HG03039 (cell line): ENCODE measurements at regions not wholly inside any gene's neighbourhood (a gene's known extent, or its start where the extent isn't known, plus 50 kb on each side); places are given as distances from the start of the nearest gene placed in this dataset.
"Not testable (repeated sequence)": the region's sequence is repeated elsewhere in the genome, so short reads cannot be mapped to it uniquely, and the experiment has no call there.

Source experiments
- ATAC-seq: cut with Tn5 transposase; IDR thresholded peaks from one replicate; pipeline ENCODE4 v1.9.1; 2021; ENCODE audit warnings: mild to moderate bottlenecking, moderate library complexity; ENCODE audit not compliant: unreplicated experiment

DNA sequence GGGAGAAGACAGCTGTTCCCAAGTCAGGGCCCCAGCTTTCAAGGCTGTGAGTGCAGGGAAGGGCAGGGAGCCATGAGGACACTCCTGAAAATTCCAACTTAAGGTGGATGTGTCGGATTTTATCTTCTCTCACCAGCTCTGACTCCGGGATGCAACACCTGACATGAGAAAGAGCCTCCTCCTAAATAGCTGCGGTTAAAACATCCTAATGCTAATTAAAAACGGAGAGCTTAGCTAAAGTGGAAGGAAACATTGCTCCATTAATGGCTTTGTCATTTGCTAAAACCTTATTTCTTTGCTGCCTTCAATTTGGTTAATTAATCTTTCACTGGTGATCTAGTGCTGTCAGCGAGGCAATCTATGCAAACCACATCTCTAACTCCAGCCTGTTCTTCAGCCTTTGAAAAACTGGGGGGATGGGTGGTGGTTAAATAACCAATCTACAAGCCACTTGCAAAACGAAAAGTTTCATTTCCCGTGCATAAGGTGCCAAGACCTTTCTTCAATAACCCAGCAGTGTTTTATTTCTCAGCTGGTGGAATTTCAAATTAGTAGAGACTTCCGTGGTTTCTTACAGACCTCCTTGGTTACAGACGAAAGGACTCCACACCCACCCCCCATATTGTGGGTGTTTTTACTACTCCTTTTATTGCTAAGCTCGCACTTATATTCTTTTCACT is 379.6 kb downstream of the MLLT3 start:
- ATAC-seq, result peak; percentile 74

DNA sequence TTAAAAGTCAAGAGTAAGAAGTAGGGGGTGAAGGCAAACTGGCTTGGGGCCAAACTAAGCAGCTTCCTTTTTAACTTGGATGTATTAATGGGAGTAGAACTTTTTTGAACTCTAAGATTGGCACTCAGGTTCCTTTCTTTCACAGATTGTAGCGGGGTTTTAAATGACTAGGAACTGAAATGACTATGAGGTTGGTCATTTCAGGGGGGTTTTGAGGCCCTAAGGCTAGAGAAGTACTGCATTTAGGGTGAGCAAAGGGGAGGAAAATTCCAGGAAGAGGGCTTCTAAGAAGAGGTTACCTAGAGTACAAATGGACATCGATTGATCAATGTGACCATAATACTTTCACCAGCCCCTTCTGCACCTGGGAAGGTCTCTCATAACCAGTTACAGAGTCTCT is 381.8 kb downstream of the MLLT3 start:
- ATAC-seq, result no peak

DNA sequence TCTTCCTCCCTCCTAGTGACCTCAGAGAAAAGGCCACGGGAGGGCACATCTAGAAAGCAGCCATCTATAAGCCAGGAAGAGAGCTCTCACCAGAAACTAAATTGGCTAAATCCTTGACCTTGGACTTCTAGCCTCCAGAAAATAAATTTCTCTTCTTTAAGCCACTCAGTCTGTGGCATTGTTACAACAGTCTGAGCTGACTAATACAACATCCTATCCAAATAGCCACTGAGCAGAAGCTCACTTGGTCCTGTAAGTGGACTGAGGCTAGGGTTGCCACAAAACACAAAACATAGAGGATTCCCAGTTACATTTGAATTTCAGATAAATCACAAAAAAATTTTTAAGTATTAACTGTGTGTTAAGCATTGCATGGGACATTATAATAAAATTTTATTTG is 383.4 kb downstream of the MLLT3 start:
- no peak for ATAC-seq

DNA sequence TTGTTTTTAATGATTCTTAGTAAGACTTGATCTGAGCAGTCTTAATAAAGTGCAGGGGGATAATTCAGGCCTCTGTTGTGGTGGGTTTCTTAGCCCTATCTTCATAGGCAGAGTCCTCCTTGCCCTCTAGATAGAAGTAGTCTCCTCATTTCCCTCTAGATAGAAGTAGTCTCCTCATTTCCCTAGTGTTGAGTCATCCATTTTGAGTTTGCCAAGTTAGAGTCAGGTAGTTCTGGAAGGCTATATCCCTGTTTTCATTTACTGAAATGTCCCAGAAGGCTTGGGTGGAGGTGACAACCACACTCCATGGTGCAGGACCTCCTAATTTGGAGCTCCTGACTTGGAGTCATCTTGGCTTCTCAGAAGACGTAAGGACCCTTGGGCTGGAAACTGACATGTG is 384.6 kb downstream of the MLLT3 start:
- no peak for ATAC-seq

DNA sequence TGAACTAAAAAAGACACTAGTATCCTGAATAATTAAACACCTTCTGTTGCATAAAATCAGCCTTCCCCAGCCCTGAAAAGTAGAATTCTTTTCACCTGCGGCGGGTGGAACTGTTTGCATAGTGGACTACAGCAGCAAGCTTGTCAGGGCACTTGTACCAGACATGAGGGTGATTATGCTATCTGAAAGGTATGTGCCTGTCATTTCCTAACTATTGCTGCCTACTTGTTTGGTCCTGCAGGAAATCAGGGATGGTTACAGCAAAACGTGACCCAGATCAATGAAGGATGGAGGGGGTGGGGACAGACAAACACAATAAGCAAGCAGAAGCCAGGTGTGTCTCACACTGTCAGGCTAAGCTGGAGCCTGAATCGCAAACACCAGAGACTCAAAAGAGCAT is 385.6 kb downstream of the MLLT3 start:
- ATAC-seq, result no peak

DNA sequence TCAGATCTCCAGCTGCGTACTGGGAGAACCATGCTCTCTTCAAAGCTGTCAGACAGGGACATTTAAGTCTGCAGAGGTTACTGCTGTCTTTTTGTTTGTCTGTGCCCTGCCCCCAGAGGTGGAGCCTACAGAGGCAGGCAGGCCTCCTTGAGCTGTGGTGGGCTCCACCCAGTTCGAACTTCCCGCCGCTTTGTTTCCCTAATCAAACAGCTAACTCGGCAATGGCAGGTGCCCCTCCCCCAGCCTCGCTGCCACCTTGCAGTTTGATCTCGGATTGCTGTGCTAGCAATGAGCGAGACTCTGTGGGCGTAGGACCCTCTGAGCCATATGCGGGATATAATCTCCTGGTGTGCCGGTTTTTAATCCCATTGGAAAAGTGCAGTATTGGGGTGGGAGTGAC is 387.1 kb downstream of the MLLT3 start:
- ATAC-seq, result not testable (repeated sequence)

DNA sequence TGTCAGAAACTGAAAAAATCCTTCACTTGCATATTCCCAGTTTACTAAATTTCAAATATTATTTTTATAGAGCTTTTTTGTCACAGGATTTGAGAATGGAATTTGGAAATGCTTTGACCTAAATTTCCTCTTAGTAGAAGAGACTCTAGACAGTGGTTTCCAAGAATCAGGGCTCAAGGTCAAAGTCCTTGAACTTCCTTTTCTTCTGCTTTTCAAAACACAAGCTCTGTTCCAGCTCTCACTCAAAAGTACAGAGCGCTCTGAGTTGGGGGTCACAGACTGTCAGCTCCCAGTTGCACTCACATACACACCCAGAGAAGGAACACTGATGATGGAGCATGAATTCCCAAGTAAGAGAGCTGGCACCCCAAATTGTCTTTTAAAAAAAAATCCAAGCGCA is 394.2 kb downstream of the MLLT3 start:
- no peak for ATAC-seq

DNA sequence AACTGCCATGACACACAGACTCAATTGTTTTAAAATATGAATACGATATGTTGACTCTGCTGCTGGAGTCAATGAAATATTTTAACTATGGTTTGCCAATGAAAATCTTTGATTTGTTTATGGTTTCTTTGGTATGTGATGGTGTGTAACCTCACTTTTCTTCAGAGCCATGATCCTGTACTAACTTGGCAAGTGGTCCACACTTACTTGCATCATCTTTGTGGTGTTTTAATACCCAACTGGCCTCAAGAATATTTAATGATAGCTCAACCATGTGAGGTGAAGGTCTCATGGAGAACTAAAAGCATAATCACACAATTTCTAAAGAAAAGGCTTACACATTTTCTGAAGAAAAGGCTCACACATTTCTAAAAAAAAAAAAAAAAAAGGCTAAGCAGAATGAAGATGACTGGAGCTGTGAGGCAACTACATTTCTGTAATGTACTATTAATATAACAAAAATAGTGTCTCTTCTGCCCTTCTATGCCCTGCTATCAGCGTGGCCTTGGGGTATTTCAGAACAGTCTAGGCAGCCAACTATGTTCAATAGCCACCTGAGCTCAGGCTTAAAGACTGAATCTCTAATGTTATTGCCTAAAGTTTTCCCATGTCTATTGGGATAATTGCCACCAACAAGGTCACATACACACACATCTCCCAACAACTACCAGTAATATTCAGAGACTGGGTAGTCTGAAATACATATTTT is 395.0 kb downstream of the MLLT3 start:
- ATAC-seq, result no peak

DNA sequence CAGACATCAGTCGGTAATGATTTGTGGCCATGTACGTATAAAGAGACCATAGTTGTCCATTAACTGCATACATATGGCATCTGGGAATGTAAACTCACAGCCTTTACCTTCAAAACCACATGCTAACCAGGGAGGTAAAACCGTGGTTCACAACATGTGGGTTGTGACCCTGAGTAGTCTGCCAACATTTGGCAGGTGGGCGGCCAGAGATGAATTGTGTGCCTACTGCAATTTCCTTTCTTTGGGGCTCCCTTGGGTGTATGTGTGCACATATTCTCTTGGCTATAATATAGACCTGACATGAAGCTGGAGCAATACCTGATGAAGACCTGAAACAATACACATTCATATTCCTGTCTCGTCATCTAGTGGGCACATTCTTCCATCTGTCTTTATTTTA is 396.0 kb downstream of the MLLT3 start:
- no peak for ATAC-seq

DNA sequence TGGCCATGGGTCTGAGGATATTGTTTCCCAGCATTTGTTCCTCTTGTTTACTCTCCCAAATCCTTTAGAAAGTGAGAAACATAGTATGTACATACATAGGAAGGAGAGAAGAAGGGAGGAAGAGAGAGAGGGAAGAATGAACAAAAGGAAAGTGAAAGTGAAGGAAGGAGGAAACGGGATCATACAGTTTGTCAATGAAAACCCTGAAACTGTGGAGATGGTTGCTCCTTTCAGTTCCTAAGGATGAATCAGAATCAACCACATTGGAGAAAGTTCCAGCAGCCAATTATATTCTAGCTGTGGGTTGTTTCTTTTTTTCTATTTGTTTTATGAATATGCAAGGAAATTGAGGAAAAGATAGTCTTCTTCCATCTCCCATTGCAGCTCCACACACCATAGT is 396.5 kb downstream of the MLLT3 start:
- no peak for ATAC-seq

DNA sequence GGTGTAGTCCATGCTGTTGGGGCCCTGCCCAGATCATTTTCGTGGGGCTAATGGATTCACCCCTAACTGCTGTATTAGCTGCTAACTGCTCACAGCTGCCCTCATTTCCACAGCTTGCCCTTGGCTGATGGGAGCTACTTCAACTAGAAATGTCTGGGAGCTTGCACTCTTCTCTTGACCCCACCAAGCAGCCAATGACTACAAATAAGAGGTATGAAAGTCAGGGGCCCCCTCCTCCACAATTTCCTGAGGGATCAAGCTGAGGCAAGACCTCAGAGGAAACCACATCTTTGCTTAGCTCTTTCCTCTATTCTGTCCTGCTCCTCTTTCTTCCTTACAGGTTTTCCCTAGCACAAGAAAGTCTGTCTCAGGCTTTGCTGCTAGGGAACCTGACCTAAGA is 397.5 kb downstream of the MLLT3 start:
- ATAC-seq, result no peak

DNA sequence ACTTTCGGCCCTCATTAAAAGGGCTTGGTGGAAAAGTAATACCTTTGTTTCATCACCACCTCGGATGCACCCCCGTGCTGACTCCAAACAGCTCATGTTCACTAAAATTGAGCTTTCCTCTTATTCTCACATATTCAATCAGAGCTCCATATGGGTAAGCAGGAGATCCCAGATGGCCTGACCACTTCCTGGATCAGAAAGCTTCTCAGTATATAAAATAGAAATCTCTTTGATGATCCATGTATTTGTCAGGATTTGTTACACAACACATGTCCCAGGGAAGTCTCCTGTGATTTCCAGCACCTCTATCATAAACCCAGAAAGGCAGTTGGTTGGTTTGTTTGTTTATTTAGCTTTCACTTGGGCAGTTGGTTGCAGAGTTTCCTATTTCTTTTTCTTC is 402.0 kb downstream of the MLLT3 start:
- ATAC-seq, result no peak

DNA sequence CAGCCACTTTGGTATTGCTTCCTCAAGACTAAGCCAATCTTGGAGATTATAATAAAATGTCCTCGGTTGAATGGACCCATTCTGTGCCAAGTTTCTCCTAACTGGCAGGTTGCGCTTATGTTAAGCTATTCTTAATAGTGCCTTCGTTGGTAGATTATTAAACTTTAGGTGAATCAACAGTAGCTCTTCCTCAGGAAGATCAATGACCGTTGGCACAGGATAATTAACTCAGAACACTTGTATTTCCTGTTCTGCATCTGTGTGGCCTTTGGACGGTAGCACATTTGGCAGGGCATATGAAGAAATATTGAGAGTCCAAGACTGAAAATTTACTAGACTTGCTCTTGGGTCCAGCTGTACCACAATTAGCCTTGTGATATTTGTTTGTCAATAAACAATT is 402.9 kb downstream of the MLLT3 start:
- ATAC-seq, result no peak

DNA sequence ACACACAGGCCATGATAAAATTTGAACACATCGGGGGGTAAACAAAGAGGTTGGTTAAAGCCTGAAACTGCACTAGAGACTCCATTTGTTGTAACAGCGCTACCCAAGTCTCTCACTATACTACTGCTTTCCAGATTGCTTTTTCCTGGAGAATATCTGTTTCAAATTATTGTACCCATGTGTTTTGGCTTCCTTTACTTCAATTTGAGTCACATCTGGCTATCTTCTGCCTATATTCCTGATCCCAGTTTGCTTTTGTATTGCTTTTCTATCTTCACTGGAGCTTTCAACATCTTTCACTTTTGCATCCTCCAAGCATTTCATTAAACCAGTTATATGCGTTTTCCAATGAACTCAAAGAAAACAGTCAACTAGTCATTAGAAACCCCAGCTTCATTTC is 404.7 kb downstream of the MLLT3 start:
- no peak for ATAC-seq

DNA sequence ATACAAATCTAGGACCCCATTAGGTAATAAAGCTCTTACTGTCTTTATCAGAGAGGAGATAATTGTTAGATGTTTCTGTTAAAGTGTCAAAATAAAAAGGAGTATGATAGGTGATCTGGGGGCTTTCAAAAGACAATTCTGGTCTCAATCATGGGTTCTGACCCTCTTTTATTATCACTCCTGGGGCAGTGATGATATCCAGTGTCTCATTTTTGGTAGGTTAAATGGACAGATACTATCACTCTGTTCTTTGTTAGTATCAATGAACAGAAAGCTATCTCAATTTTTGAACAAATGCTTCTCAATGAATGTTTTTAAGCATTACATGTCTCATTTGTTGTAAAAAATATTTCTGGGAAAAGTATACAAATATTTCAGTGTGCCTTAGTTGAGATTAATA is 405.9 kb downstream of the MLLT3 start:
- no peak for ATAC-seq

DNA sequence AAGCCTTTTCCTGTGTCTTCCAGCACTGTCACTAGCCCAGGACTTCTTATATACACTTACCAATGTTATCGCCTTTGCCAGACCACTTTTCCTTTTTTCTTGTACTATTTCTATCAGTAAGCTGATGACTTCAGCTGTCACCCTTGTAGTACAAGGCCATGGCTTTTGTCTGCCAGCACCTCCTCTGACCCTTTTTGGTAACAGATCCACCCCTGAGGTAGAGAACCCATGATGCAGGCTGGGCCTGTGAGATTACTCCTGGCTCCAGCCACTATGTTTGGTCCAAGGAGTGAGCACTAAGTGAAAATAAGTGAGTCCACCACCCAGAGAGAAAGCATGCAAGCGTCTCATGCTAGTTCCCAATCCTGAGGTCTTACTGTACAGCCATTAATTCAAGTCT is 406.7 kb downstream of the MLLT3 start:
- ATAC-seq, result no peak

DNA sequence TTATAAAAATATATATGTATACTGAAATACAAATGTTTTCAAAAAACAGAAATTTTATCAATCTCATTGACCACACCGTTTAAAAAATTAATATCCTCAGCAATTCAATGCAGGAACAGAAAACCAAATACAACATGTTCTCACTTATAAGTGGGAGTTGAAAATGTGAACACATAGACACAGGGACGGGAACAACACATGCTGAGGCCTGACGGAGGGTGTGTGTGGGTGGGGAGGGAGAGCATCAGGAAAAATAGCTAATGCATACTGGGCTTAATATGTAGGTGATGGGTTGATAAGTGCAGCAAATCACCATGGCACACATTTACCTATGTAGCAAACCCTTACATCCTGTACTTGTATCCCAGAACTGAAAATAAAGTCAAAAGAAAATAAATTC is 409.5 kb downstream of the MLLT3 start:
- no peak for ATAC-seq

DNA sequence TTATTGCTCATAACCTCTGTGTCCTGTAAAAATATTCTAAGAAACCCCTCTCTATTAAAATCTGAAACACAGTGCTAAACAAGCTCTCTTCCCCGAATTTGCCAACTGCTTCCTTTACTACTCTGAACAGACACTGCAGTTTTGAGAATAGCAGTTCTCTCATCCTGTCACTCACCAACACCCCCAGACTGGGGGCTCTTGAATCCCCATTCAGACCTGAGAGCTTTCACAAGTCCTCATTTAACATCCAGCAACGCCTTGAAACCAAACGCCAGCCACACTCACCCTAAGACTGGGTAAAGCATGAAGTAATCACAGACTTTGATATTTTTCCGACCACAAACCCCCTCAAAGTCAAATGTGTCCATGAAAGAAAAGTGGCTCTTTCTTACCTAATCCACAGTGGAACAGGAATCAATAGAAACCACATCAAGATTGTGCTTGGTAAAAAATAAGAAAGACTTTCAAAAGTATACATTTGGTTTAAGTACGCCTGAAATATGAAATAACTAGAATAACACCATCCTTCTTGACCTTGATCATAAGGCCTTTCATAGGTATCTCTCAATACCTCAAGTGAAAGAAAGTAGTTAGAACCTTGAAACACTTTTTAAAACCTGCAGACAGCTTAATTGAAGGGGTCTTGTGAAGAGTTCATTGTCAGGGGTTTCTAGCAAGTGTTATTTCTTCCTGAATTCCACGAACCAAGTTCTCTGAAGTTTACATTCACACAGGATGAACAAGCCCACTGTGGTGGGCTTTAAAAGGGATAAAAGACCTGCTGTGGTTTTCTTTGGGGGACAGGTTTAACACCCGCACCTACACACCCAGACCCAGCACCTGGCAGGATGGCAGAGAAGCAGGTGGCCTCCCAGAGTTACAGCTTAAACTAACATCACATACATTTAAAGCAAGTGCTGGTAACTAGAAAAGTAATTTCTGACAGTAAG is 412.6 kb downstream of the MLLT3 start:
- ATAC-seq, result no peak

DNA sequence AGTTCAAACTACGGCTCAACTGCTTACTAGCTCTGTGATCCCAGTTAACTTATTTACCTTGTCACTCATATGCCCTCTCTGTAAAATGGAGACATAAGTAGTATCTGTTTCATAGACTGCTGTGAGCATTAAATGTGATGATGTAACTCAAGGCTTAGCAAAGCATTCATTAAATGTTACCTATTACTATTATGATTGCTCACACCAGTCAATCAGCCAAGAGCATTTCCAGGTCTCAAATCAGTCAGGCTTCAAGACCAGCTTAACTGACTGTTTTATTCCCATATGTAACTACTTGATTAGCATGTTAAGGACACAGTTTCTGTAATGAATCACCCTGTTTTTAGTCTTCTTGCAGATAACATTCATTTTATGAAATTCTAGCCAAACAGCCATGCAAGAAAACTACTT is 413.3 kb downstream of the MLLT3 start:
- ATAC-seq, result no peak

DNA sequence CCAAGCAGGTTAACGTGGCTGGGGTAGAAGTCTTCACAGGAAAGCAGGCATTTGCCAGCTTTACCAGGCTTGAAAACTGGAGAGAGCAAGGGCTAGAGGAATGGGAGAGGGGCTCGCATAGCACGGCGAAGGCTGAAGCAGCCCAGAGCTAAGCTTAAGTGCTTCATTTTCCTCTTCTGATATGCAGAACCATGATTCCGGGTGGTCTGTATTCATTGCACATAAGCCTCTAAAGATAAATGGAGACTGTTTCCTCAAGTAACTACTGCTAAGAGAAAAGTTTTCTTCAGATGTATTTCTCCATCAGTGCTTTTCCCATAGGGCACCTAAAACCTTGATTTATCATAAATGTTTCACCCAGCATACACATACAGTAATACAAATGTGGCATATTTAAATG is 414.1 kb downstream of the MLLT3 start:
- no peak for ATAC-seq

DNA sequence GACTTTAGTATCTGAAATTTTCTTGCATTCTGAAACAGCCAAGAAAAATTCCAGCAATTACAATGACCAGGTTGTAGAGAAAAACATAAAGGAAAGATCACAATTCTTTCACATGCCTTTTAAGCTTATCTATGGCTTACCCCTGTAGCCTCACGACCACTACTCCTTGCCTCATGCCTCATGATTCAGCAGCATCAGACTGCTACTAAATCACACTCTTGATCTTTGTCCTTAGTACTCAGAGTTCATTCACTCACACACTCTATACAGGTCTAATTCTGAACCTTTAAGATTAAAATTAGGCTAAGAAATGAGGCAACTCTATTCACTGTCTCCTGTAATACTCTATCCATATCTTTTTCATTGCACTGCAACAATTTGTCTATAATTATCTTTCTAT is 415.1 kb downstream of the MLLT3 start:
- ATAC-seq, result no peak

DNA sequence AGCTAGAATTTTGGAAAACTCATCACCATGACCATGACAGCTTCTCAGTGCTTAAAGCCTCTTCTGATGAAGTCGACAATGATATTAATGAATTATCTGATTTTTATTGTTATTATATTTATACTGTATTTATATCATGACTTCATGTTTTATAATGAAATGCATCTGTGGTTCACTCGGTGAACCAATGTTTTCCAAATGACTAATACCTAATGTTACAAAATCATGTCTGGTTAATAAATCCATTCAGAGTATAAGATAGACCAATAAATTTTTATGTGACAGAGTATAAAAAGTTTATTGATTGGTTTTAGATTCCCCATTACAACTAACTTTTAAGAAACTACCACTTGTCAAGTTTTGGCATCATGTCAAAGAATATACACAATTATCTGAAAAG is 416.5 kb downstream of the MLLT3 start:
- ATAC-seq, result no peak
